HCT116 (cell line): ENCODE measurements at regions not wholly inside any gene's neighbourhood (a gene's known extent, or its start where the extent isn't known, plus 50 kb on each side); places are given as distances from the start of the nearest gene placed in this dataset.

Experiments
- CTCF ChIP-seq, 3 experiments: fragments of 200-600 bp in 1 of 3; sonication (generic) in 1 of 3; IDR thresholded peaks in 2 of 3; conservative IDR thresholded peaks in 1 of 3; 2 replicates each; pipeline ENCODE4 v1.5.1; 2012 to 2017; ENCODE audit warnings: low read depth in 2 of 3, low read length in 2 of 3, antibody characterized with exemption in 1 of 3, borderline replicate concordance in 1 of 3, control low read depth in 1 of 3, mild to moderate bottlenecking in 1 of 3, mixed read lengths in 1 of 3, mixed run types in 1 of 3, moderate library complexity in 1 of 3; ENCODE audit not compliant: insufficient read depth in 1 of 3
- EZH2 ChIP-seq: fragments of 200-600 bp; sonication (generic); IDR thresholded peaks from 2 replicates; pipeline ENCODE4 v1.6.1; 2017; ENCODE audit warnings: antibody characterized with exemption, mixed run types
- EZH2phosphoT487 ChIP-seq: fragments of 200-600 bp; IDR thresholded peaks from 2 replicates; pipeline ENCODE4 v1.6.1; 2018; ENCODE audit warnings: antibody characterized with exemption, borderline replicate concordance
- JUND ChIP-seq: IDR thresholded peaks from 2 replicates; pipeline ENCODE4 v1.6.1; 2012
- REST ChIP-seq: IDR thresholded peaks from 2 replicates; pipeline ENCODE4 v1.6.1; 2012; ENCODE audit warnings: low read depth
- SIN3A ChIP-seq: IDR thresholded peaks from 2 replicates; pipeline ENCODE4 v1.6.1; 2012; ENCODE audit warnings: low read depth
- SRF ChIP-seq: IDR thresholded peaks from 2 replicates; pipeline ENCODE4 v1.6.1; 2012; ENCODE audit warnings: low read depth
- TCF7L2 ChIP-seq: IDR thresholded peaks from 2 replicates; pipeline ENCODE4 v1.7.0; 2011; ENCODE audit warnings: borderline replicate concordance, inconsistent platforms; ENCODE audit not compliant: insufficient read depth, insufficient read length; ENCODE audit errors: extremely low read depth
- ZFX ChIP-seq: fragments of 450-650 bp; IDR thresholded peaks from 2 replicates; pipeline ENCODE4 v1.6.1; 2017
- TF ChIP-seq, protein P1 (sequence below): IDR thresholded peaks from 2 replicates; pipeline ENCODE4 v1.6.1; 2011; ENCODE audit warnings: mild to moderate bottlenecking, low read length, moderate library complexity; ENCODE audit not compliant: insufficient replicate concordance; ENCODE audit errors: extremely low read depth

DNA sequence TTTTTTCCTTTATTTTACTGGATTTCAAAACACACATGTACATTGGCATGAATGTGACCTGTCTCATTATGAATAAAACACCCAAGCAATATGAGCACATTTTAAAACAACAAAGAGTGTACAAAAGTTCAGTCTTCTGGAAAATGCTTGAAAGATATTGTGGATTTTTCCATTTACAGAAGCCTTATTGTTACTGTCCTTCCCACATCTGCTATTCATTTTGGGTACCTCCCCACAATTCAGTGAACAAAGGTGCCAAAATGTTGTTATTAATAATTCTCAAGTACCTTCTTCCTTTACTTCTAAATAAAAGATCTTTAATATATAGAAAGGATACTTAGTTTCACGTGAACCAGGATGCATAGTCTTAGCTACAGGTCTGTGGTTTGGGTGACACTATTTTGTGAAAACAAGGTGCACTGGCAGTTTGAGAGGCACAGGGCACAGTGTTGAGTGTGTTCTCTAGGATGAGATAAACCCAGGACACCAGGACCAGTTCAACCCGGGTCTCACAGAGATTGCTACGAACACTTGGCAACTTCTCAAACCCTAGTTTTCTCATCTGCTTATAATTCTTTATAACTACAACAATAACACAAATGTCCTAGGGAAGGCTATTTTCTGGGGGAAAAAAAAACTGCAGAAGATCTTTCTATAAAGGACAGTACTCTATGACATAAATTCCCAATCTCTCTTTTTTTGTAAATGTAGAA is 84.5 kb upstream of the GALNT5 start (continued):
- TF ChIP-seq REST (no peak), ZFX (no peak), EZH2phosphoT487 (no peak), JUND (no peak), EZH2 (no peak), TCF7L2 (no peak), SIN3A (no peak), CTCF (IDR thresholded peaks at IDR 0.05 in 2 of 3, conservative IDR thresholded peaks at IDR 0.05 in 1 of 3; ENCODE audit: borderline replicate concordance in 1 of 3, insufficient read depth in 1 of 3, low read depth in 2 of 3, low read length in 2 of 3) (no peak), SRF (no peak)
- TF ChIP-seq, protein P1, sequence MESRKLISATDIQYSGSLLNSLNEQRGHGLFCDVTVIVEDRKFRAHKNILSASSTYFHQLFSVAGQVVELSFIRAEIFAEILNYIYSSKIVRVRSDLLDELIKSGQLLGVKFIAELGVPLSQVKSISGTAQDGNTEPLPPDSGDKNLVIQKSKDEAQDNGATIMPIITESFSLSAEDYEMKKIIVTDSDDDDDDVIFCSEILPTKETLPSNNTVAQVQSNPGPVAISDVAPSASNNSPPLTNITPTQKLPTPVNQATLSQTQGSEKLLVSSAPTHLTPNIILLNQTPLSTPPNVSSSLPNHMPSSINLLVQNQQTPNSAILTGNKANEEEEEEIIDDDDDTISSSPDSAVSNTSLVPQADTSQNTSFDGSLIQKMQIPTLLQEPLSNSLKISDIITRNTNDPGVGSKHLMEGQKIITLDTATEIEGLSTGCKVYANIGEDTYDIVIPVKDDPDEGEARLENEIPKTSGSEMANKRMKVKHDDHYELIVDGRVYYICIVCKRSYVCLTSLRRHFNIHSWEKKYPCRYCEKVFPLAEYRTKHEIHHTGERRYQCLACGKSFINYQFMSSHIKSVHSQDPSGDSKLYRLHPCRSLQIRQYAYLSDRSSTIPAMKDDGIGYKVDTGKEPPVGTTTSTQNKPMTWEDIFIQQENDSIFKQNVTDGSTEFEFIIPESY: no peak
